ENCODE measurements at regions not wholly inside any gene's neighbourhood (a gene's known extent, or its start where the extent isn't known, plus 50 kb on each side); places are given as distances from the start of the nearest gene placed in this dataset.

DNA sequence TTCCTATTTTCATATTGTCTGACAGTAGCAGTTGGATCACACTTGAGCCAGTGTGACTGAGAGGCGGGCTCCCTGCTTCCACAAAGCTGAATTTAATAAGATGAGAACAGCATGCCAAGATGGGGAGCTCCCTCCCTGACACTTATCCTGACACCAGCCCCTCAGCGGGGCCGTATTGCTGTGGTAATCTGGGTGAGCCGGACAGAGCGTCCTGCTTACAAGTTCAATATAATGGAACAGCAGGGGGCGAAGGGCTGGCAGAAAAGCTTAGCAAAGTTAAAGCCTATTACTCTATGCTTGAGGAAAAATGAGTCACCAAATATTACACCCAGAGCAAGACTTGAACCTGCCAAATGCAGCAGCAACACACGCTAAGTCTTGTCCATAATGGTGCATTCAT, 163.8 kb upstream of the CMC1 start:
- Histone ChIP-seq H3K27me3 (ENCODE audit: control insufficient read depth, insufficient read depth, low read length) (no peaks in the 10 kb centered on the region), H3K9me3 (ENCODE audit: control insufficient read depth, insufficient read depth, low read depth, low read length) (no peaks in the 10 kb centered on the region), H3K4me3 (ENCODE audit: low read depth in 2 of 2, low read length in 2 of 2) (no peak overlapping the region), H3K27ac (ENCODE audit: low read length) (no peak overlapping the region), H3K4me1 (ENCODE audit: control insufficient read depth, insufficient read depth, low read length) (no peaks in the 10 kb centered on the region), H3K36me3 (ENCODE audit: control insufficient read depth, insufficient read depth, low read length) (no peaks in the 10 kb centered on the region)
- TF ChIP-seq SIN3A (IDR thresholded peaks at IDR 0.05; ENCODE audit: borderline replicate concordance, insufficient read depth, low read depth, low read length) (no peak), POLR2AphosphoS5 (IDR thresholded peaks at IDR 0.05; ENCODE audit: low read depth, low read length) (no peak), CTCF (IDR thresholded peaks at IDR 0.05) (no peak), TCF7L2 (IDR thresholded peaks at IDR 0.05; ENCODE audit: low read depth, low read length) (no peak)
- TF ChIP-seq, protein P1, sequence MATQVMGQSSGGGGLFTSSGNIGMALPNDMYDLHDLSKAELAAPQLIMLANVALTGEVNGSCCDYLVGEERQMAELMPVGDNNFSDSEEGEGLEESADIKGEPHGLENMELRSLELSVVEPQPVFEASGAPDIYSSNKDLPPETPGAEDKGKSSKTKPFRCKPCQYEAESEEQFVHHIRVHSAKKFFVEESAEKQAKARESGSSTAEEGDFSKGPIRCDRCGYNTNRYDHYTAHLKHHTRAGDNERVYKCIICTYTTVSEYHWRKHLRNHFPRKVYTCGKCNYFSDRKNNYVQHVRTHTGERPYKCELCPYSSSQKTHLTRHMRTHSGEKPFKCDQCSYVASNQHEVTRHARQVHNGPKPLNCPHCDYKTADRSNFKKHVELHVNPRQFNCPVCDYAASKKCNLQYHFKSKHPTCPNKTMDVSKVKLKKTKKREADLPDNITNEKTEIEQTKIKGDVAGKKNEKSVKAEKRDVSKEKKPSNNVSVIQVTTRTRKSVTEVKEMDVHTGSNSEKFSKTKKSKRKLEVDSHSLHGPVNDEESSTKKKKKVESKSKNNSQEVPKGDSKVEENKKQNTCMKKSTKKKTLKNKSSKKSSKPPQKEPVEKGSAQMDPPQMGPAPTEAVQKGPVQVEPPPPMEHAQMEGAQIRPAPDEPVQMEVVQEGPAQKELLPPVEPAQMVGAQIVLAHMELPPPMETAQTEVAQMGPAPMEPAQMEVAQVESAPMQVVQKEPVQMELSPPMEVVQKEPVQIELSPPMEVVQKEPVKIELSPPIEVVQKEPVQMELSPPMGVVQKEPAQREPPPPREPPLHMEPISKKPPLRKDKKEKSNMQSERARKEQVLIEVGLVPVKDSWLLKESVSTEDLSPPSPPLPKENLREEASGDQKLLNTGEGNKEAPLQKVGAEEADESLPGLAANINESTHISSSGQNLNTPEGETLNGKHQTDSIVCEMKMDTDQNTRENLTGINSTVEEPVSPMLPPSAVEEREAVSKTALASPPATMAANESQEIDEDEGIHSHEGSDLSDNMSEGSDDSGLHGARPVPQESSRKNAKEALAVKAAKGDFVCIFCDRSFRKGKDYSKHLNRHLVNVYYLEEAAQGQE (IDR thresholded peaks at IDR 0.05; ENCODE audit: insufficient read depth in 1 of 2, low read depth in 2 of 2, low read length in 1 of 2): no peak
- CTCF ChIA-PET: no interaction called here
- intact Hi-C loops (cut with micrococcal nuclease; ENCODE audit: unreplicated experiment) (no loop called here), in situ Hi-C loops (cut with HindIII; ENCODE audit: low pct_unique_long_range_greater_than_20kb, low sequenced_read_pairs) (no loop called here)
- DNase-seq (ENCODE audit: low read depth, low spot score) (no peak), ATAC-seq (no peak)
- BruUV-seq (replicated peaks): no TSS peak
- POLR2A ChIA-PET: no interaction called here

DNA sequence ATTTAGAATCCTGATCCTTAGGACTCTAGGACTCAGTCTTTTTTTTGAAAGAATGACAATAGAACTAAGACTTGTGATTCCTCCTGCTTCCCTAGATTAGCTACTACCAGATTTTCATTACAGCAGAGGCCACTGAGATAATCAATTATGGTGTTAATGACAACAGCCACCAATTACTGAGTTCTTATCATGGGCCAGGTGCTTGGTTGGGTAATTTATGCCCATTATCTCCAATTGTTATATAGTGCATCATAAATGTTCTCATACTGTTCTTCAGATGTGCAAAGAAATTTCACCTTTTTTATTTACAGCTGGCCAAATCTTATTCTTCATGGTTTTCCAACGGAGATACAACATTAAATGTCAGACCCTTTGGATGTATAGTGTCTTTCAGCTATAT, 162.9 kb upstream of the CMC1 start:
- no peak for ATAC-seq
- H3K4me3 ChIP-seq (ENCODE audit: low read depth in 2 of 2, low read length in 2 of 2): no peak overlapping the region

More for the DNA sequence above, 162.9 kb upstream of the CMC1 start:
- intact Hi-C loops (cut with micrococcal nuclease; ENCODE audit: unreplicated experiment): no loop called here
- no TSS peak for BruUV-seq (replicated peaks)
- no peaks in the 10 kb centered on the region for H3K36me3 ChIP-seq (ENCODE audit: control insufficient read depth, insufficient read depth, low read length)
- ChIA-PET CTCF (no interaction called here), POLR2A (no interaction called here)
- DNase-seq (ENCODE audit: low read depth, low spot score): no peak
- TF ChIP-seq SIN3A (IDR thresholded peaks at IDR 0.05; ENCODE audit: borderline replicate concordance, insufficient read depth, low read depth, low read length) (no peak), CTCF (IDR thresholded peaks at IDR 0.05) (no peak), POLR2AphosphoS5 (IDR thresholded peaks at IDR 0.05; ENCODE audit: low read depth, low read length) (no peak), TCF7L2 (IDR thresholded peaks at IDR 0.05; ENCODE audit: low read depth, low read length) (no peak)
- TF ChIP-seq, protein P1 (IDR thresholded peaks at IDR 0.05; ENCODE audit: insufficient read depth in 1 of 2, low read depth in 2 of 2, low read length in 1 of 2): no peak
- H3K27ac ChIP-seq (ENCODE audit: low read length): no peak overlapping the region
- no peaks in the 10 kb centered on the region for H3K9me3 ChIP-seq (ENCODE audit: control insufficient read depth, insufficient read depth, low read depth, low read length)
- in situ Hi-C loops (cut with HindIII; ENCODE audit: low pct_unique_long_range_greater_than_20kb, low sequenced_read_pairs): no loop called here
- H3K27me3 ChIP-seq (ENCODE audit: control insufficient read depth, insufficient read depth, low read length): no peaks in the 10 kb centered on the region
- H3K4me1 ChIP-seq (ENCODE audit: control insufficient read depth, insufficient read depth, low read length): no peaks in the 10 kb centered on the region
